Stimulated activated CD8-positive, alpha-beta memory T cell treated with anti-CD3 and anti-CD28 coated beads, Interleukin-12 subunit alpha, Interleukin-12 subunit beta, amount 100 ng/mL, for 24 hours (primary cell): ENCODE measurements at regions not wholly inside any gene's neighbourhood (a gene's known extent, or its start where the extent isn't known, plus 50 kb on each side); places are given as distances from the start of the nearest gene placed in this dataset.
"Not testable (repeated sequence)": the region's sequence is repeated elsewhere in the genome, so short reads cannot be mapped to it uniquely, and the experiment has no call there.

Source experiments
- DNase-seq: peaks from one replicate; pipeline ENCODE4 v3.0.0-alpha.2; 2020; ENCODE audit errors: extremely low read depth

- DNase-seq = no peak
Measured at GRCh38 chr6:28802417-28803336, 121.1 kb downstream of the TRIM27 start.

GRCh38 chr6:28803337-28803709 lies 120.5 kb downstream of the TRIM27 start:
- no peak for DNase-seq

DNA sequence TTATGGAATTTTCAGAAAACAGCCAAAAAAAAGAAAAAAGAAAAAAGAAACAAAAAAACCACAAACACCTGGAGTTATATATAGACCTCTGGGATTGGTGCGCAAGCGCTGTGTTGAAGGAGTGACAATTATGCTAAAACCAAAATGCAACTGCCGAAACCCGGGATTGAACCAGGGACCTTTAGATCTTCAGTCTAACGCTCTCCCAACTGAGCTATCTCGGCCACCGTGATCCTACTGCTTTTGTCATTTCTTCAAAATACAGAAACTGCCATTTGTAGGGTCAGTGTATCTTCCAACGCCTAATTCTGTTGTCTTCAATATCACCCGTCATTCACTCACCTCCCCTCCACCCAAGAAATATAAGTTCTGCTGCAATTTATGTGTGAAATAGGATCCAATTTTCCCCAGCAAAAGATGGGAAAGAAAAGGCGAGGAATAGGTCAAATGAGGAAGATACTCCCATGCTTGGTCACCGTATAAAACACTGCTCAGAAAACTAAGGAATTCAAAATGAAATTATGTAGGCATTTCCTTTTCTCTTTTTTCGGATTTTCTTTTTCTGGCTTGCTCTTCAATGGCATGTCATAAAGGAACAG lies 116.0 kb downstream of the TRIM27 start:
- DNase-seq = no peak

DNA sequence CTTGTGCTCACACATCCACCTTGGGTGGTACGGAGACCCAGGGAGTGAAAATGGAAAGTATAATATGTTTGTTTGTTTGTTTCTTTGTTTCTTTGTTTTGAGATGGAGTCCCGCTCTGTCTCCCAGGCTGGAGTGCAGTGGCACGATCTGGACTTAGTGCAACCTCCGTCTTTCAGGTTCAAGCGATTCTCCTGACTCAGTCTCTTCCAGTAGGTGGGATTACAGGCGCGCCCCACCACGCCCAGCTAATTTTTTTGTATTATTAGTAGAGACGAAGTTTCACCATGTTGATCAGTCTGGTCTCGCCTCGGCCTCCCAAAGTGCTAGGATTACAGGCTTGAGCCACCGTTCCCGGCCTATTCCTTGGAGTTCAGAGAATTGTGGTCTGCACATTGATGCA lies 115.4 kb downstream of the TRIM27 start:
- no peak for DNase-seq

DNA sequence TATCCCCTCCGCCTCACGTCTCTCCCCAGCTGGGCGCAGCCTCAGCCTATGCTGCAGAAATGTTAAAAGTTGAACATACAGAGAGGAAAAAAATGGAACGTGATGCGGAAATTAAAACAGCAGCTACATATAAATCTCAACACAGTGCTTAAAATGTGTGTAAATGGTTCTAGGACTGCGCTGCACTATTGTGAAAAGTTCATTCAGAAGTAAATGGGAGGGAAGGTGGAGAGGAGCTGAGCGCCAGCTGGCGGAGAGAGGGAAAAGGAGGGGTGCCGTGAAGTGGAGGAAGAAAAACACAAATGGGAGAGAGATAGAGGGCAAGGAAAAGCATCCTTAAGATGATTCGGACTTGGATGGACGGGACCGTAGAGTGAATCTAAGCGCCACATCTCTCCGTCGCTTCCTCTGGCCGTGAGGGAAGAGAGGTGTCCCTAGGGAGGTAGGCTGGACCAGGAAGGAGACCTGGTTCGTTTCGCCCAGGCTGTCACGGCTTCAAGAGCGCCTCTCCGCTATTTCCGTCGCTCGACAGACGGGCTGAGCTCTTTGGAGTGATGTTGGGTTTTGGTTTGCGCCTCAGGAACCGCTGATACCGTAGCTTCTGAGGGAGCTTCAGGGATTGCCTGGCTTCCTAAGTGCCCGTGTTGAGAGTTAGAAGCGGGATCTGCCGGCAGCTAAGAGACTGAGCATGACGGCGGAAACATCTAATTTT lies 113.7 kb downstream of the TRIM27 start:
- no peak for DNase-seq

- DNase-seq = no peak
Measured at GRCh38 chr6:28810659-28811053, 113.1 kb downstream of the TRIM27 start.

GRCh38 chr6:28811873-28812272 lies 111.9 kb downstream of the TRIM27 start:
- DNase-seq = no peak

DNA sequence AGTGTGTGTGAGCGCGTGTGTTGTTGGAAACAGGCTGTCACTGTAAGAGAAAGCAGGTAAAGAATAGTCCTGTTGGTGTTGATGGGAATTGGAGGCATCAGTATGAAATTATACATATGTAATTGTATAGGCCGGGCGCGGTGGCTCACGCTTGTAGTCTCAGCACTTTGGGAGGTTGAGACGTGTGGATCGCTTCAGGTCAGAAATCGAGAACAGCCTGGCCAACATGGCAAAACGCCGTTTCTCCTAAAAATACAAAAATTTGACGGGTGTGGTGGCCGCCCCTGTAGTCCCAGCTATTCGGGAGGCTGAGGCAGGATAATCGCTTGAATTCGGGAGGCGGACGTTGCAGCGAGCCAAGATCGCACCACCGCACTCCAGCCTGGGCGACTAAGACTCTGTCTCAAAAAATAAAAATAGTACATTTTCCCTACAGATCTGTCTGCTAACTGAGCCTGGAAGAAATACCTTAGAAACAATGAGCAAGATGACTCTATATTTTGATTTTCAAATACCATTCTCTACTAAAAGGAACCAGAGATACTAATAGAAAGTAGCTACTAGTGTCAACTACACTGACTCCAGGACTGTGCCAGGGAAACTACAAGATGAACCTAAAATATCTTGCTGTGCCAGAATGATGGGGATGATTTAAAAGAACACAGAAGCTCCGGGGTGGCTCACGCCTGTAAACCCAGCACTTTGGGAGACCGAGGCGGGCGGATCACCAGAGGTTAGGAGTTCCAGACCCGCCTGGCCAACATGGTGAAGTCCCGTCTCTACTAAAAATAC lies 110.8 kb downstream of the TRIM27 start:
- no peak for DNase-seq

GRCh38 chr6:28814032-28814976 lies 109.5 kb downstream of the TRIM27 start:
- DNase-seq = no peak

GRCh38 chr6:28816339-28816908 lies 107.4 kb downstream of the TRIM27 start:
- DNase-seq = no peak

DNA sequence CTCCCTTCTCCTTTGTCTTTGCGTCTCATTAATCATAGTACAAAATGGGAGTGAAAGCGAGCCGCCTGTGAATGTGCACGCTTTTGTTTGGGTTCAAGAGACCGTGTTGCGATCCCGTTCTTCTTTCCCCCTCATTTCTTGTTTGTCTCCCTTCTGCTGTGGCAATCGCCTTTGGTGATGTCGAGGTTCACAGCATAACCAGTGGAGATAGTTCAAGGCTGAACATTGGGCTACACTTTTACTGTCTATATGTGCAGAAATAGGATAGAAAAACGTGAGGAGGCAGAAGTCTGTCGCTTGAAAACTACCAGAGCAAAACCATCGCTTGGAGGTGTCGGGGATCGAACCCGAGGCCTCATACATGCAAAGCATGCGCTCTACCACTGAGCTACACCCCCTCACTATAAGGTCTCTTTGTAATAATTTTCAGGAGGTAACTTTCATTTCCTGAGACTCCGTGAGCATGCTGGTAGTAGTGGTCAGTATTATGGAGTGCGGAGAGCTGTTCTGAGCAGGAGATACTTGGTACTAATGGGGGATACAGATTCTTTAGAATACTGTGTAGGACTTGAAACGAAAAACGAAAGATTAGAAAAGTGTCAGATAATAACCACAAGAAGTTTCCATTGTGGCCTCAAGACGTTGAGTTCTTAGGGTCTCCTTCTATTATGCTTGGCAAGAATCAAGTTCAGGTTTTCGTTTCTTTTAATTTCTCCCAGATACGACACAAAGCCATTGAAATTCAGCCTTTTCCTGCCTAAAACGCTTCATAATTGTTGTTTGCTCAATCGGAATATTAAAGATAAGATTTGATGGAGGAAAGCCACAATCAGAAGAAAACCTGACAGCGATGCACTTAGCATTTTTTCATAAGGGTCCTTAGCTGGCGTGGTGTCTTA lies 106.6 kb downstream of the TRIM27 start:
- DNase-seq = no peak

DNA sequence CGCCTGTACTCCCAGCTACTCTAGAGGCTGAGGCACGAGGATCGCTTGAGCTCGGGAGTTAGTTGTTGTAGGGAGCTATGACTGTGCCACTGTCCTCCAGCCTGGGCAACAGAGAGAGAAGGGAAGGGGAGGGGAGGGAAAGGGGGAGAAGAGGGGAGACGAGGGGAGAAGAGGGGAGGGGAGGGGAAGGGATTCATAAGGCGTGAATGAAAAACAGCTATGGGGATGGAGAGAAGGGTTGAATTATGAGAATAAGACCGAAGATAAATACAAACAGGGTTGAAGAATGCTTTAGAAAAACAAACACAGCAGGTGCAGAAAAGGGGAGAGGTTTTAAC lies 106.0 kb downstream of the TRIM27 start:
- DNase-seq = no peak

GRCh38 chr6:28824793-28825731 lies 98.7 kb downstream of the TRIM27 start:
- DNase-seq = no peak

- DNase-seq = no peak
Measured at GRCh38 chr6:28825732-28826293, 98.0 kb downstream of the TRIM27 start.

DNA sequence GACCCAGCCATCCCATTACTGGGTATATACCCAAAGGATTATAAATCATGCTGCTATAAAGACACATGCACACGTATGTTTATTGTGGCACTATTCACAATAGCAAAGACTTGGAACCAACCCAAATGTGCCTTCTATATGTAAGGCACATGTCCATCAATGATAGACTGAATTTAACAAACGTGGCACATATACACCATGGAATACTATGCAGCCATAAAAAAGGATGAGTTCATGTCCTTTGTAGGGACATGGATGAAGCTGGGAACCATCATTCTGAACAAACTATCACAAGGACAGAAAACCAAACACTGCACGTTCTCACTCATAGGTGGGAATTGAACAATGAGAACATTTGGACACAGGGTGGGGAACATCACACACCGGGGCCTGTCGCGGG lies 92.1 kb downstream of the TRIM27 start:
- not testable (repeated sequence) for DNase-seq

GRCh38 chr6:28836703-28837102 lies 87.1 kb downstream of the TRIM27 start:
- DNase-seq = not testable (repeated sequence)

GRCh38 chr6:28838289-28838633 lies 85.5 kb downstream of the TRIM27 start:
- no peak for DNase-seq
